Liver (tissue), 3 donors: ENCODE measurements at regions not wholly inside any gene's neighbourhood (a gene's known extent, or its start where the extent isn't known, plus 50 kb on each side); places are given as distances from the start of the nearest gene placed in this dataset.

Experiments
- ATF3 ChIP-seq: IDR thresholded peaks from 2 replicates; pipeline ENCODE4 v1.6.1; 2016; ENCODE audit warnings: antibody characterized with exemption
- EGR1 ChIP-seq, 2 donors: IDR thresholded peaks; 2 replicates each; pipeline ENCODE4 v1.6.1; 2016 to 2018; ENCODE audit warnings: antibody characterized with exemption in 2 of 2, low read depth in 2 of 2
- FOXA1 ChIP-seq: IDR thresholded peaks from 2 replicates; pipeline ENCODE4 v1.6.1; 2016; ENCODE audit warnings: antibody characterized with exemption
- FOXA2 ChIP-seq: IDR thresholded peaks from 2 replicates; pipeline ENCODE4 v1.6.1; 2016; ENCODE audit warnings: antibody characterized with exemption
- GABPA ChIP-seq, 2 donors: IDR thresholded peaks in 1 of 2; conservative IDR thresholded peaks in 1 of 2; 2 replicates each; pipeline ENCODE4 v1.6.1; 2016; ENCODE audit warnings: antibody characterized with exemption in 2 of 2, mild to moderate bottlenecking in 1 of 2, moderate library complexity in 1 of 2
- HNF4A ChIP-seq, 2 donors: conservative IDR thresholded peaks; 2 replicates each; pipeline ENCODE4 v1.6.1; 2016; ENCODE audit warnings: antibody characterized with exemption in 2 of 2, mild to moderate bottlenecking in 2 of 2
- MAX ChIP-seq: IDR thresholded peaks from 2 replicates; pipeline ENCODE4 v1.6.1; 2016; ENCODE audit warnings: antibody characterized with exemption
- RAD21 ChIP-seq, 2 donors: IDR thresholded peaks; 2 replicates each; pipeline ENCODE4 v1.6.1; 2016; ENCODE audit warnings: antibody characterized with exemption in 2 of 2, mild to moderate bottlenecking in 2 of 2
- REST ChIP-seq: IDR thresholded peaks from 2 replicates; pipeline ENCODE4 v1.6.1; 2016; ENCODE audit warnings: antibody characterized with exemption, mild to moderate bottlenecking
- SP1 ChIP-seq: IDR thresholded peaks from 2 replicates; pipeline ENCODE4 v1.6.1; 2018; ENCODE audit warnings: antibody characterized with exemption, mild to moderate bottlenecking
- TAF1 ChIP-seq: conservative IDR thresholded peaks from 2 replicates; pipeline ENCODE4 v1.6.1; 2016; ENCODE audit warnings: antibody characterized with exemption, mild to moderate bottlenecking
- YY1 ChIP-seq: IDR thresholded peaks from 2 replicates; pipeline ENCODE4 v1.6.1; 2016; ENCODE audit warnings: antibody characterized with exemption, mild to moderate bottlenecking
- ZBTB33 ChIP-seq: IDR thresholded peaks from 2 replicates; pipeline ENCODE4 v1.6.1; 2016; ENCODE audit warnings: antibody characterized with exemption
- TF ChIP-seq, protein P1 (sequence below): fragments of 150-350 bp; IDR thresholded peaks from 2 replicates; pipeline ENCODE4 v1.5.1; 2017; ENCODE audit warnings: improper control_type of control experiment, low read depth, low read length; ENCODE audit not compliant: missing input control
- donor health status: healthy.
- donor health status: healthy.

- TF ChIP-seq, protein P1, sequence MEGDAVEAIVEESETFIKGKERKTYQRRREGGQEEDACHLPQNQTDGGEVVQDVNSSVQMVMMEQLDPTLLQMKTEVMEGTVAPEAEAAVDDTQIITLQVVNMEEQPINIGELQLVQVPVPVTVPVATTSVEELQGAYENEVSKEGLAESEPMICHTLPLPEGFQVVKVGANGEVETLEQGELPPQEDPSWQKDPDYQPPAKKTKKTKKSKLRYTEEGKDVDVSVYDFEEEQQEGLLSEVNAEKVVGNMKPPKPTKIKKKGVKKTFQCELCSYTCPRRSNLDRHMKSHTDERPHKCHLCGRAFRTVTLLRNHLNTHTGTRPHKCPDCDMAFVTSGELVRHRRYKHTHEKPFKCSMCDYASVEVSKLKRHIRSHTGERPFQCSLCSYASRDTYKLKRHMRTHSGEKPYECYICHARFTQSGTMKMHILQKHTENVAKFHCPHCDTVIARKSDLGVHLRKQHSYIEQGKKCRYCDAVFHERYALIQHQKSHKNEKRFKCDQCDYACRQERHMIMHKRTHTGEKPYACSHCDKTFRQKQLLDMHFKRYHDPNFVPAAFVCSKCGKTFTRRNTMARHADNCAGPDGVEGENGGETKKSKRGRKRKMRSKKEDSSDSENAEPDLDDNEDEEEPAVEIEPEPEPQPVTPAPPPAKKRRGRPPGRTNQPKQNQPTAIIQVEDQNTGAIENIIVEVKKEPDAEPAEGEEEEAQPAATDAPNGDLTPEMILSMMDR = no peak
- TF ChIP-seq SP1 = no peak
- TF ChIP-seq ZBTB33 = no peak
- no peak for TF ChIP-seq TAF1
- no peak for TF ChIP-seq YY1
- no peak for TF ChIP-seq ATF3
- TF ChIP-seq EGR1 (IDR thresholded peaks at IDR 0.05; ENCODE audit: low read depth in 2 of 2) = no peak
- no peak for TF ChIP-seq MAX
- no peak for TF ChIP-seq REST
- TF ChIP-seq HNF4A (conservative IDR thresholded peaks at IDR 0.05) = no peak
- no peak for TF ChIP-seq GABPA (IDR thresholded peaks at IDR 0.05 in 1 of 2, conservative IDR thresholded peaks at IDR 0.05 in 1 of 2)
- TF ChIP-seq RAD21 (IDR thresholded peaks at IDR 0.05) = no peak
- TF ChIP-seq FOXA1 = no peak
- no peak for TF ChIP-seq FOXA2
Measured at GRCh38 chr6:120935908-120936307, 398.4 kb downstream of the TBC1D32 start.
